ENCODE measurements at regions not wholly inside any gene's neighbourhood (a gene's known extent, or its start where the extent isn't known, plus 50 kb on each side); places are given as distances from the start of the nearest gene placed in this dataset.

- no peak for TF ChIP-seq CTCF (IDR thresholded peaks at IDR 0.05; ENCODE audit: borderline replicate concordance, extremely low read depth, low read length, poor library complexity, severe bottlenecking)
- TF ChIP-seq EZH2 (IDR thresholded peaks at IDR 0.05; ENCODE audit: borderline replicate concordance, low read depth, low read length, severe bottlenecking), result no peak
Observed at GRCh38 chr2:217671075-217671474, 331.7 kb downstream of the TNS1 start.
